Lower lobe of right lung (tissue), 2 donors: ENCODE measurements at regions not wholly inside any gene's neighbourhood (a gene's known extent, or its start where the extent isn't known, plus 50 kb on each side); places are given as distances from the start of the nearest gene placed in this dataset.

Source experiments
- ATAC-seq, 2 donors: fragments of 200-7000 bp; cut with Tn5 transposase; one replicate each; pipeline ENCODE4 v1.9.1; 2020 to 2022; ENCODE audit warnings: mild to moderate bottlenecking in 2 of 2, moderate library complexity in 2 of 2
- DNase-seq: peaks from one replicate; pipeline ENCODE4 v3.0.0-alpha.2; 2020
- H3K27ac ChIP-seq: fragments of 200-600 bp; one replicate; pipeline ENCODE4 v1.8.0; 2022
- H3K27me3 ChIP-seq: fragments of 200-600 bp; one replicate; pipeline ENCODE4 v1.8.0; 2022; ENCODE audit warnings: low read depth
- H3K36me3 ChIP-seq: fragments of 200-600 bp; one replicate; pipeline ENCODE4 v1.8.0; 2022; ENCODE audit warnings: mild to moderate bottlenecking
- H3K4me1 ChIP-seq: fragments of 200-600 bp; one replicate; pipeline ENCODE4 v1.8.0; 2022
- H3K4me3 ChIP-seq: fragments of 200-600 bp; one replicate; pipeline ENCODE4 v1.8.0; 2022; ENCODE audit warnings: mild to moderate bottlenecking
- H3K9me3 ChIP-seq: fragments of 200-600 bp; one replicate; pipeline ENCODE4 v1.8.0; 2022
- intact Hi-C: fragments of 100-400 bp; cut with DNase I; formaldehyde crosslinking; loops from one replicate; pipeline ENCODE4 v1.11.0; 2022
- TF ChIP-seq, protein P1 (sequence below): fragments of 200-600 bp; IDR thresholded peaks from one replicate; pipeline ENCODE4 v1.8.0; 2022; ENCODE audit warnings: antibody characterized with exemption, mild to moderate bottlenecking
- donor health status: DM: no; HTN: yes; CAD: no; lungs with severe emphysema.

DNA sequence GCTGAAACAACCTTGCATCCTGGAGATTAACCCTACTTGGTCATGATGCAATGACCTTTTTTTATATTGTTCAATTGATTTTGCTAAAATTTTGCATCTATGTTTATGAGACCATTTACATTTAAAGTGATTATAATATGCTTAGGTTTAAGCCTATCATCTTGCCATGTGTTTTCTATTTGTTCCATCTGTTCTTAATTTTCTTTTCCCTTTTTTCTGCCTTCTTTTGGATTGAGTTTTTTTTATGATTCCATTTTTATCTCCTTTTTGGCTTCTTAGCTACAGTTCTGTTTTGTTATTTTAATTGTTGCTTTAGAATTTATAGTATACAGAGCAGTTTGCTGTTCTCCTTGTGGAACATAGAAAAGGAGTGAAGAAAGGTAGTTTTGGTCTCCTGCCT is 385.1 kb upstream of the USP24 start:
- Histone ChIP-seq H3K27ac (no peak overlapping the region), H3K36me3 (no peaks in the 10 kb centered on the region), H3K9me3 (peaks cover 4% of the 10 kb centered on the region), H3K4me1 (no peaks in the 10 kb centered on the region), H3K4me3 (no peak overlapping the region), H3K27me3 (no peaks in the 10 kb centered on the region)
- TF ChIP-seq, protein P1, sequence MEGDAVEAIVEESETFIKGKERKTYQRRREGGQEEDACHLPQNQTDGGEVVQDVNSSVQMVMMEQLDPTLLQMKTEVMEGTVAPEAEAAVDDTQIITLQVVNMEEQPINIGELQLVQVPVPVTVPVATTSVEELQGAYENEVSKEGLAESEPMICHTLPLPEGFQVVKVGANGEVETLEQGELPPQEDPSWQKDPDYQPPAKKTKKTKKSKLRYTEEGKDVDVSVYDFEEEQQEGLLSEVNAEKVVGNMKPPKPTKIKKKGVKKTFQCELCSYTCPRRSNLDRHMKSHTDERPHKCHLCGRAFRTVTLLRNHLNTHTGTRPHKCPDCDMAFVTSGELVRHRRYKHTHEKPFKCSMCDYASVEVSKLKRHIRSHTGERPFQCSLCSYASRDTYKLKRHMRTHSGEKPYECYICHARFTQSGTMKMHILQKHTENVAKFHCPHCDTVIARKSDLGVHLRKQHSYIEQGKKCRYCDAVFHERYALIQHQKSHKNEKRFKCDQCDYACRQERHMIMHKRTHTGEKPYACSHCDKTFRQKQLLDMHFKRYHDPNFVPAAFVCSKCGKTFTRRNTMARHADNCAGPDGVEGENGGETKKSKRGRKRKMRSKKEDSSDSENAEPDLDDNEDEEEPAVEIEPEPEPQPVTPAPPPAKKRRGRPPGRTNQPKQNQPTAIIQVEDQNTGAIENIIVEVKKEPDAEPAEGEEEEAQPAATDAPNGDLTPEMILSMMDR = no peak
- DNase-seq (no peak), ATAC-seq (no peak)
- intact Hi-C loops = no loop called here

DNA sequence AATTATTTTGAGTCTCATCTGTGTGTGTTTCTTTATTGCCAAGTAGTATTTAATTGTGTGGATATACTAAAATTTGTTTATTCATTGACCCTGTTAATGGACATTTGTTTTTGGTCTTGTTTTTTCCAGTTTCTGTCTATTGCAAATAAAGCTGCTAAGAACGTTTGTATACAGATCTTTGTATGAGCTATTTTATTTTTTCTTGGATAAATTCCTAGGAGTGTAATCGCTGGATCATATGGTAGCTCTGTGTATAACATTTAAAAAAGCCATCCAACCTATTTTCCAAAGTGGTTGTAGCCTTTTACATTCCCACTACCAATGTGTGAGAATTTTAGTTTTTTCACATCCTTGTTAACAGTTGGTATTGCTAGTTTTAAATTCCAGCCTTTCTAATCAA is 382.7 kb upstream of the USP24 start:
- ATAC-seq = no peak
- Histone ChIP-seq H3K4me3 (no peak overlapping the region), H3K27me3 (no peaks in the 10 kb centered on the region), H3K9me3 (peaks cover 4% of the 10 kb centered on the region), H3K27ac (no peak overlapping the region), H3K36me3 (no peaks in the 10 kb centered on the region), H3K4me1 (peaks cover 5% of the 10 kb centered on the region)
- intact Hi-C loops = no loop called here
- no peak for DNase-seq
- TF ChIP-seq, protein P1 = no peak

GRCh38 chr1:55594701-55595100 is 379.5 kb upstream of the USP24 start:
- TF ChIP-seq, protein P1 = no peak
- H3K4me1 ChIP-seq = peaks cover 9% of the 10 kb centered on the region
- H3K9me3 ChIP-seq = peaks cover 4% of the 10 kb centered on the region
- no peaks in the 10 kb centered on the region for H3K36me3 ChIP-seq
- intact Hi-C loops = no loop called here
- H3K4me3 ChIP-seq = no peak overlapping the region
- H3K27ac ChIP-seq = no peak overlapping the region
- no peak for DNase-seq
- ATAC-seq = no peak
- H3K27me3 ChIP-seq = no peaks in the 10 kb centered on the region

DNA sequence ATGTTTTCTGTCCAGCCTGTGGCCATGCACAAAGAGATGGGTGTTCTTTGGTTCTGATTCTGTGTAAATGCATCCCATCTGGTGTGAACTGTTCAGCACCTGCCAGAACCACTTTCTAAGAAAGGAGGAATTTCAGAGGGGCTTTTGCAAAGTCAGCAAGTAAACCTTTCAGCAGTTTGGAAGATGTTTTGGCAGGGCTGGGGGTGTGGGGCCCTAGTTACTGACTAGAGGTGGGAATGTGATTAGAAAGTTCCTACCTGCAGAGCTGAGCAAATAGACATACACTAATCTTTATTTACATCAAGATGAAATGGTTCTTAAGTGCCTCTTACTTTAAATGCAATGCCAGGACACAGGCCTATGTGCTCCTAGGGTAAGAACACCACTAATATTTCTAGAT is 378.1 kb upstream of the USP24 start:
- Histone ChIP-seq H3K9me3 (peaks cover 4% of the 10 kb centered on the region), H3K36me3 (no peaks in the 10 kb centered on the region), H3K4me3 (no peak overlapping the region), H3K27ac (no peak overlapping the region), H3K4me1 (peaks cover 9% of the 10 kb centered on the region), H3K27me3 (no peaks in the 10 kb centered on the region)
- peak in 1 of 2 donors; percentile 70 for ATAC-seq
- intact Hi-C loops = no loop called here
- no peak for DNase-seq
- TF ChIP-seq, protein P1 = no peak

- Histone ChIP-seq H3K27ac (no peak overlapping the region), H3K27me3 (no peaks in the 10 kb centered on the region), H3K4me1 (peaks cover 9% of the 10 kb centered on the region), H3K9me3 (peaks cover under 1% of the 10 kb centered on the region), H3K4me3 (no peak overlapping the region), H3K36me3 (no peaks in the 10 kb centered on the region)
- TF ChIP-seq, protein P1 = no peak
- ATAC-seq = peak; percentile 28 to 46
- intact Hi-C loops = no loop called here
- no peak for DNase-seq
These were observed 377.0 kb upstream of the USP24 start for GRCh38 chr1:55592122-55592521.

DNA sequence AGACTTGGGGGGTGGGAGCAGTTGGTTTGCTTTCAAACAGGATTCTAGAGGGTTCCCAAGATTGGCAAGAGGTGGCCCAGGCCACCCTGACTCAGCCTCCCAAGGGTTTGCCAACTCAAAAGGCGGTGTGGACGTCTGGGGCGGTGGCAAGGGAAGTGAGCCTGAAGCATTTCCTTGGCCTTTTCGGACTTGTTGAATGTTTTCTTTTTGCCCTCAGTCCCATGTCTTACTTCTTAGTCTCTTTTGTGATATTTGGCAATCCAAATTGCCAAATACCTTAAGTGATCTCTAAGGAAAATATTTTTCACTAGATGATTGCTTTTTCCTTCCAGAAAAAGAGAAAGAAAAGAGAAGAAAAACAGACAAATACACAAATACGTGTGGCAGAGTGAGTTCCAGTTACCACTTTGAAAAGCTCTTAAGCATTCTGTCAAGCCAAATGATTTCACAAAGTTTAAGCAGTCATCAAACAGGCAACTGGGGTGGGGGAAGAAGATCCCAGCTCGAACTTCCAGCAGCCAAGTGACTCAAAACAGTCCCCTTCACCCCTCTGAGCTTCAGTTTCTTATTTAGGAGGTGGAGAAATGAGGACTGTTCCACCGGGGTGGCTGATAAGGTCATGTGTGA is 374.6 kb upstream of the USP24 start:
- H3K4me1 ChIP-seq = peaks cover 9% of the 10 kb centered on the region
- H3K4me3 ChIP-seq = no peak overlapping the region
- H3K36me3 ChIP-seq = no peaks in the 10 kb centered on the region
- intact Hi-C loops = no loop called here
- DNase-seq (no peak), ATAC-seq (no peak)
- H3K27ac ChIP-seq = peak overlapping the region; percentile 55
- no peaks in the 10 kb centered on the region for H3K9me3 ChIP-seq
- no peaks in the 10 kb centered on the region for H3K27me3 ChIP-seq
- TF ChIP-seq, protein P1 = no peak
